ENCODE measurements at regions not wholly inside any gene's neighbourhood (a gene's known extent, or its start where the extent isn't known, plus 50 kb on each side); places are given as distances from the start of the nearest gene placed in this dataset.
A peak's percentile ranks its signal among the peaks of the same experiment; 100 is the strongest.

DNA sequence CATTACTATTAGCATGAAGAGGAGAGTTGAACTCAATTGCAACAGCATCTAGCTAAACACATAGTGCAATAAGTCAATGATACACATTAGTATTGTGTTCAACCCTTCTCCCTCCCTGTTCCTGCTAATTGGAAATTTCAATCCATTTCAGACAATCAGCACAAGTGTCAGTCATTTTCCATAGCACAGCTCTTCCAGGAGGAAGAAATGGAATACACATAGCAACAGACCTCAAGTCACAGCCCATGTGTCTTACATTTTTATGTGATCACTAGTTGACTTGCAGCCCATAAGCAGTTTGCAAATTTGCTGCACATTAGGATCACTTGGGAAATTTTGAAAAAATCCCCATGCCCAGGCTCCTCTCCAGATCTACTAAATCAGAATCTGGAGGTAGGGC is 636.9 kb downstream of the TLE4 start:
- Histone ChIP-seq H3K4me1 (ENCODE audit: control insufficient read depth, insufficient read depth, low read length) (no peaks in the 10 kb centered on the region), H3K36me3 (ENCODE audit: control insufficient read depth, insufficient read depth, low read length) (no peaks in the 10 kb centered on the region), H3K27ac (ENCODE audit: low read length) (no peak overlapping the region), H3K4me3 (ENCODE audit: low read length) (no peak overlapping the region), H3K9me3 (replicated peaks; ENCODE audit: control insufficient read depth, low read depth, low read length) (peaks cover 12% of the 10 kb centered on the region), H3K27me3 (ENCODE audit: control insufficient read depth, insufficient read depth, low read length) (no peaks in the 10 kb centered on the region)
- DNase-seq, result no peak

DNA sequence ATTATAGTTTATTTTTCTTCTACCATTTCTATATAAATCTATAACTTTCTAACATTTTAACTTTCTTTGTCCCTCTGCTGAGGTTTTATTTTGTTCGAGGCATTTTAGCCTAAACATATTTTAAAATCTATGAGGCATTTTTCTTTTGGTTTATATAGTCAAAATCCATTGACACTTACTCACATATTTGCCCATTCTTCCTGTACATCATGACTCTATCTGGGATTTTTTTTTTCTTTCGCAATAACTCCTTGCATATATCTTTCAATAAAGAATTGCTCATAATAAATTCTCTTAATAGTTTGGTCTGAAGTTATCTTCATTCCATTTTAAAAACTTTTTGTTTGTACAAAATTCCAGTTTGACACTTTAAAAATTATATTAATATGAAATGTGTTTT is 632.3 kb downstream of the TLE4 start:
- H3K9me3 ChIP-seq (replicated peaks; ENCODE audit: control insufficient read depth, low read depth, low read length), result no peaks in the 10 kb centered on the region
- no peak overlapping the region for H3K27ac ChIP-seq (ENCODE audit: low read length)
- H3K4me1 ChIP-seq (ENCODE audit: control insufficient read depth, insufficient read depth, low read length), result no peaks in the 10 kb centered on the region
- no peak overlapping the region for H3K4me3 ChIP-seq (ENCODE audit: low read length)
- no peaks in the 10 kb centered on the region for H3K36me3 ChIP-seq (ENCODE audit: control insufficient read depth, insufficient read depth, low read length)
- no peak for DNase-seq
- WGBS (ENCODE audit: insufficient coverage), result no CpG with 5 or more reads among the region's 2 CpGs
- H3K27me3 ChIP-seq (ENCODE audit: control insufficient read depth, insufficient read depth, low read length), result no peaks in the 10 kb centered on the region

- no peaks in the 10 kb centered on the region for H3K36me3 ChIP-seq (ENCODE audit: control insufficient read depth, insufficient read depth, low read length)
- WGBS (ENCODE audit: insufficient coverage), result no CpG with 5 or more reads among the region's 1 CpG
- H3K27ac ChIP-seq (ENCODE audit: low read length), result no peak overlapping the region
- H3K27me3 ChIP-seq (ENCODE audit: control insufficient read depth, insufficient read depth, low read length), result no peaks in the 10 kb centered on the region
- H3K9me3 ChIP-seq (replicated peaks; ENCODE audit: control insufficient read depth, low read depth, low read length), result no peaks in the 10 kb centered on the region
- no peaks in the 10 kb centered on the region for H3K4me1 ChIP-seq (ENCODE audit: control insufficient read depth, insufficient read depth, low read length)
- H3K4me3 ChIP-seq (ENCODE audit: low read length), result no peak overlapping the region
- DNase-seq, result no peak
Observed at GRCh38 chr9:80197661-80198060, 625.9 kb downstream of the TLE4 start.

DNA sequence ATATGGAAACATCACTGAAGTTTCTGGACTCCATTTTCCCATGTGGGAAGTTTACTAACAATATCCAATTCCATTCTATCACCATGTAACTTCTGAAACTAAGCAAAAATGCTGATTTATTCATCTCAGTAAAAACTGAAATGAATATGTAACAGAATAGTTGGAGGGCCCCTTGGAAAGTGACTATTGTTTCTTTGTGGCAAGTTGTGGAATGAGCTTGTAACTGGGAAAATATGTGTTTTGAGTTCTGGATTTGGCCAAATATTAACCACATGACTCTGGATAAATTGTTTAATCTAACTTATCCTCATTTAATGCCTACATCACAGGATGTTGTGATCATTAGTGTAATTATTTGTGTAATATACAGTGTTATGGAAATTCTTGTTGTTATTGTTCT is 619.3 kb downstream of the TLE4 start:
- Histone ChIP-seq H3K4me1 (ENCODE audit: control insufficient read depth, insufficient read depth, low read length) (no peaks in the 10 kb centered on the region), H3K4me3 (ENCODE audit: low read length) (no peak overlapping the region), H3K9me3 (replicated peaks; ENCODE audit: control insufficient read depth, low read depth, low read length) (no peaks in the 10 kb centered on the region), H3K27ac (ENCODE audit: low read length) (no peak overlapping the region), H3K27me3 (ENCODE audit: control insufficient read depth, insufficient read depth, low read length) (no peaks in the 10 kb centered on the region), H3K36me3 (ENCODE audit: control insufficient read depth, insufficient read depth, low read length) (no peaks in the 10 kb centered on the region)
- peak; percentile 4 for DNase-seq

- WGBS (ENCODE audit: insufficient coverage), result no CpG with 5 or more reads among the region's 4 CpGs
Observed at GRCh38 chr9:80188579-80188978, 616.8 kb downstream of the TLE4 start.

DNA sequence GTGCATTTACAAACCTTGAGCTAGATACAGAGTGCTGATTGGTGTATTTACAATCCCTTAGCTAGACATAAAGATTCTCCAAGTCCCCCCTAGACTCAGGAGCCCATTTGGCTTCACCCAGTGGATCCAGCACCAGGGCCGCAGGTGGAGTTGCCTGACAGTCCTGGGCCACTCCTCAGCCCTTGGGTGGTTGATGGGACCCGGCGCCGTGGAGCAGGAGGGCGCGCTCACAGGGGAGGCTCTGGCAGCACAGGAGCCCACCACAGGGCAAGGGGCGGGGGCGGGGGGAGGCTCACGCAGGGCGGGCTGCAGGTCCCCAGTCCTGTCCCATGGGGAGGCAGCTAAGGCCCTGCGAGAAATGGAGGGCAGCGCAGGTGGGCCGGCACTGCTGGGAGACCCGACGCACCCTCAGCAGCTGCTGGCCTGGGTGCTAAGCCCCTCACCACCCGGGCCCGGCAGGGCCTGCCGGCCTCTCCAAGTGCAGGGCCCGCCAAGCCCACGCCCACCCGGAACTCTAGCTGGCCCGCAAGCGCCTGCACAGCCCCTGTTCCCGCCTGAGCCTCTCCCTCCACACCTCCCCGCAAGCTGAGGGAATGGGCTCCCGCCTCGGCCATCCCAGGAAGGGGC is 613.5 kb downstream of the TLE4 start:
- 98% methylated on average over 27 of the region's 27 CpGs for WGBS (ENCODE audit: insufficient coverage)
- Histone ChIP-seq H3K36me3 (ENCODE audit: control insufficient read depth, insufficient read depth, low read length) (no peaks in the 10 kb centered on the region), H3K4me1 (ENCODE audit: control insufficient read depth, insufficient read depth, low read length) (no peaks in the 10 kb centered on the region), H3K27me3 (ENCODE audit: control insufficient read depth, insufficient read depth, low read length) (no peaks in the 10 kb centered on the region), H3K27ac (ENCODE audit: low read length) (no peak overlapping the region), H3K4me3 (ENCODE audit: low read length) (no peak overlapping the region), H3K9me3 (replicated peaks; ENCODE audit: control insufficient read depth, low read depth, low read length) (peaks cover 3% of the 10 kb centered on the region)
- no peak for DNase-seq

More at GRCh38 chr9:80188579-80188978, 616.8 kb downstream of the TLE4 start:
- Histone ChIP-seq H3K36me3 (ENCODE audit: control insufficient read depth, insufficient read depth, low read length) (no peaks in the 10 kb centered on the region), H3K27me3 (ENCODE audit: control insufficient read depth, insufficient read depth, low read length) (no peaks in the 10 kb centered on the region), H3K4me3 (ENCODE audit: low read length) (no peak overlapping the region), H3K4me1 (ENCODE audit: control insufficient read depth, insufficient read depth, low read length) (no peaks in the 10 kb centered on the region), H3K9me3 (replicated peaks; ENCODE audit: control insufficient read depth, low read depth, low read length) (no peaks in the 10 kb centered on the region), H3K27ac (ENCODE audit: low read length) (no peak overlapping the region)
- DNase-seq, result no peak

DNA sequence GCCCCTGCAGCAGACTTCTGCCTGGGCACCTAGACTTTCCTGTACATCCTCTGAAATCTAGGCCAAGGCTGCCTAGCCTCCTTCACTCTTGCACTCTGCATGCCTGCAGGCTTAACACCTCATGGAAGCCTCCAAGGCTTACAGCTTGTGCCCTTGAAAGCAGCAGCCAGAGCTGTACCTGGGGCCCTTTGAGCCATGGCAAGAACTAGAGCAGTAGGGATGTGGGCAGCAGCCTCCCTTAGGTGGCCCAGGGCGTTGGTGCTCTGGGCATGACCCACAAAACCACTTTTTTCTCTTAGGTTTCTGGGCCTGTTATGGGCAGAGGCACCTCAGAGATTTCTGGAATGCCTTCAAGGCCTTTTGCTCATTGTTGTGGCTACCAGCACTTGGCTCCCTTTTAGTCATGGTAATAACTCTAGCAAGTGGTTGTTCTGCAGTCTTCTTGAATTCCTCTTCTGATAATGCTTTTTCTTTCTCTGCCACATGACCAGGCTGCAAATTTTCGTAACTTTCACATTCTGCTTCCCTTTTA is 606.2 kb downstream of the TLE4 start:
- Histone ChIP-seq H3K4me1 (ENCODE audit: control insufficient read depth, insufficient read depth, low read length) (no peaks in the 10 kb centered on the region), H3K36me3 (ENCODE audit: control insufficient read depth, insufficient read depth, low read length) (no peaks in the 10 kb centered on the region), H3K4me3 (ENCODE audit: low read length) (no peak overlapping the region), H3K27me3 (ENCODE audit: control insufficient read depth, insufficient read depth, low read length) (no peaks in the 10 kb centered on the region), H3K9me3 (replicated peaks; ENCODE audit: control insufficient read depth, low read depth, low read length) (peaks cover 8% of the 10 kb centered on the region), H3K27ac (ENCODE audit: low read length) (no peak overlapping the region)
- no peak for DNase-seq
- WGBS (ENCODE audit: insufficient coverage), result 50% methylated on average over 1 of the region's 2 CpGs

GRCh38 chr9:80175286-80176150 is 603.8 kb downstream of the TLE4 start:
- no CpG with 5 or more reads among the region's 1 CpG for WGBS (ENCODE audit: insufficient coverage)
- no peaks in the 10 kb centered on the region for H3K27me3 ChIP-seq (ENCODE audit: control insufficient read depth, insufficient read depth, low read length)
- H3K9me3 ChIP-seq (replicated peaks; ENCODE audit: control insufficient read depth, low read depth, low read length), result peaks cover 8% of the 10 kb centered on the region
- DNase-seq, result peak; percentile 57
- no peaks in the 10 kb centered on the region for H3K36me3 ChIP-seq (ENCODE audit: control insufficient read depth, insufficient read depth, low read length)
- H3K27ac ChIP-seq (ENCODE audit: low read length), result no peak overlapping the region
- no peaks in the 10 kb centered on the region for H3K4me1 ChIP-seq (ENCODE audit: control insufficient read depth, insufficient read depth, low read length)
- H3K4me3 ChIP-seq (ENCODE audit: low read length), result no peak overlapping the region

GRCh38 chr9:80163889-80164288 is 592.1 kb downstream of the TLE4 start:
- Histone ChIP-seq H3K27ac (ENCODE audit: low read length) (no peak overlapping the region), H3K36me3 (ENCODE audit: control insufficient read depth, insufficient read depth, low read length) (no peaks in the 10 kb centered on the region), H3K4me1 (ENCODE audit: control insufficient read depth, insufficient read depth, low read length) (no peaks in the 10 kb centered on the region), H3K27me3 (ENCODE audit: control insufficient read depth, insufficient read depth, low read length) (no peaks in the 10 kb centered on the region), H3K4me3 (ENCODE audit: low read length) (no peak overlapping the region), H3K9me3 (replicated peaks; ENCODE audit: control insufficient read depth, low read depth, low read length) (no peaks in the 10 kb centered on the region)
- DNase-seq, result no peak
- WGBS (ENCODE audit: insufficient coverage), result 81% methylated on average over 3 of the region's 4 CpGs

DNA sequence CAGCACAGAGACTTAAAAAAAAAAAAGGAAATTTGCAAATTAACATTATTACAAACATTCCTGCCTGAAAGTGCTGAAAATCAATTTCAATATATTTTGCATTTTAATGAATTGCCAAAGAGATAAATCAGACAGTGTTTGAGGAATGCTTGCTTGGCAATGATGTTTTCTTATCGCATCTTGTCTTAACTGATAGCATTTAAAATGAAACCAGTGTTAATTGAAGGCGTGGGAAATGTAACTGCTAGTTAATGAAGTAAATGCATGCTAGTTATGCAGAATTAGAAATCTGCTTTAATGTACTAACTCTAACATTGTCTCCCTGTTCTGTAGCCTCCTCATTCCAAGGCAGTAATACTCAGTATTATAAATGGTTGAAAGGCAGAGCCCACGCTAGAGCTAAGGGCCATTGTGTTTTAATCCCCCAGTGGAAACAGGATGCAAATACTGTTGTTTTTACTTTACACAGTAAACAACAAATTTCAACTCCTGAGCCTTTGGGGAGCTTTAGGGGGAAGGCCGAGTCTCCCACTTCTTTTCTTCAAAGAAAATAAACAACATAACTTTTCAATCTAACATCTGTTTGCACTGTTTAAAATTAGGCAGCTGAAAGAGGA is 586.9 kb downstream of the TLE4 start:
- no peaks in the 10 kb centered on the region for H3K27me3 ChIP-seq (ENCODE audit: control insufficient read depth, insufficient read depth, low read length)
- H3K36me3 ChIP-seq (ENCODE audit: control insufficient read depth, insufficient read depth, low read length), result no peaks in the 10 kb centered on the region
- no peak overlapping the region for H3K27ac ChIP-seq (ENCODE audit: low read length)
- H3K9me3 ChIP-seq (replicated peaks; ENCODE audit: control insufficient read depth, low read depth, low read length), result no peaks in the 10 kb centered on the region
- DNase-seq, result peak; percentile 7
- WGBS (ENCODE audit: insufficient coverage), result no CpG with 5 or more reads among the region's 4 CpGs
- no peak overlapping the region for H3K4me3 ChIP-seq (ENCODE audit: low read length)
- H3K4me1 ChIP-seq (ENCODE audit: control insufficient read depth, insufficient read depth, low read length), result no peaks in the 10 kb centered on the region
